Mucosa of rectum (tissue), 2 donors: ENCODE measurements at regions not wholly inside any gene's neighbourhood (a gene's known extent, or its start where the extent isn't known, plus 50 kb on each side); places are given as distances from the start of the nearest gene placed in this dataset.
"Not testable (repeated sequence)": the region's sequence is repeated elsewhere in the genome, so short reads cannot be mapped to it uniquely, and the experiment has no call there.

Source experiments
- H3K27ac ChIP-seq, 2 donors: one replicate each; pipeline ENCODE4 v1.7.0; 2013; ENCODE audit warnings: inconsistent platforms in 2 of 2, low read depth in 2 of 2, low read length in 2 of 2
- H3K27me3 ChIP-seq, 2 donors: one replicate each; pipeline ENCODE4 v1.7.0; 2013; ENCODE audit warnings: low read length in 2 of 2; ENCODE audit not compliant: control insufficient read depth in 2 of 2, insufficient read depth in 2 of 2
- H3K36me3 ChIP-seq, 2 donors: one replicate each; pipeline ENCODE4 v1.7.0; 2013; ENCODE audit warnings: low read length in 2 of 2; ENCODE audit not compliant: control insufficient read depth in 2 of 2, insufficient read depth in 2 of 2
- H3K4me1 ChIP-seq, 2 donors: one replicate each; pipeline ENCODE4 v1.7.0; 2013; ENCODE audit warnings: low read length in 2 of 2, mild to moderate bottlenecking in 1 of 2; ENCODE audit not compliant: control insufficient read depth in 2 of 2, insufficient read depth in 2 of 2
- H3K4me3 ChIP-seq, 2 donors: one replicate each; pipeline ENCODE4 v1.7.0; 2013; ENCODE audit warnings: low read length in 2 of 2
- H3K9ac ChIP-seq, 2 donors: one replicate each; pipeline ENCODE4 v1.7.0; 2013; ENCODE audit warnings: low read length in 2 of 2, low read depth in 1 of 2, mild to moderate bottlenecking in 1 of 2
- H3K9me3 ChIP-seq, 2 donors: one replicate each; pipeline ENCODE4 v1.7.0; 2013; ENCODE audit warnings: low read length in 2 of 2; ENCODE audit not compliant: control insufficient read depth in 2 of 2
- donor health status: healthy.
- donor health status: Normal muscosa, but diverticular disease.

DNA sequence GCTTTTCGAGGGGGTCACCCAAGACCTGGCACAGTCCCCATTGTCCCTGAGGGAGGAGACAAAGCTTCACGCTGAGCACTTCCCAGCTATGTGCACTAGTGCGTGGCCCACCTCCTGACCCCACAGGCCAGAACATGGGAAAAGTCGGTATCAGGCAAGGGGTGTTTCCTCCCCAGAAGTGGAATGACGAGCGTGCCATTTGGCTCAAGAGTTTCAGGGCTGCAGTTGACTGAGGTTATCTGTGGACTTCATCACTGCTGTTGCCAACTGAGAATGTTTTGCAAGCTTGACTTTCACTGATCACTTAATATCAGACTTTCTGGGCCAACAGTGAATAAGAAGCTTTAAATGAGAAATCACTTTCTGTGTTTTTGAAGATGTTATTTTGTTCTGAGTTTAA is 137.0 kb upstream of the AFDN start:
- no peaks in the 10 kb centered on the region for H3K27me3 ChIP-seq
- peaks cover 2 to 4% of the 10 kb centered on the region in 2 donors for H3K4me1 ChIP-seq
- no peak overlapping the region for H3K9ac ChIP-seq
- H3K27ac ChIP-seq = no peak overlapping the region
- no peaks in the 10 kb centered on the region for H3K9me3 ChIP-seq
- H3K36me3 ChIP-seq = no peaks in the 10 kb centered on the region
- H3K4me3 ChIP-seq = no peak overlapping the region

DNA sequence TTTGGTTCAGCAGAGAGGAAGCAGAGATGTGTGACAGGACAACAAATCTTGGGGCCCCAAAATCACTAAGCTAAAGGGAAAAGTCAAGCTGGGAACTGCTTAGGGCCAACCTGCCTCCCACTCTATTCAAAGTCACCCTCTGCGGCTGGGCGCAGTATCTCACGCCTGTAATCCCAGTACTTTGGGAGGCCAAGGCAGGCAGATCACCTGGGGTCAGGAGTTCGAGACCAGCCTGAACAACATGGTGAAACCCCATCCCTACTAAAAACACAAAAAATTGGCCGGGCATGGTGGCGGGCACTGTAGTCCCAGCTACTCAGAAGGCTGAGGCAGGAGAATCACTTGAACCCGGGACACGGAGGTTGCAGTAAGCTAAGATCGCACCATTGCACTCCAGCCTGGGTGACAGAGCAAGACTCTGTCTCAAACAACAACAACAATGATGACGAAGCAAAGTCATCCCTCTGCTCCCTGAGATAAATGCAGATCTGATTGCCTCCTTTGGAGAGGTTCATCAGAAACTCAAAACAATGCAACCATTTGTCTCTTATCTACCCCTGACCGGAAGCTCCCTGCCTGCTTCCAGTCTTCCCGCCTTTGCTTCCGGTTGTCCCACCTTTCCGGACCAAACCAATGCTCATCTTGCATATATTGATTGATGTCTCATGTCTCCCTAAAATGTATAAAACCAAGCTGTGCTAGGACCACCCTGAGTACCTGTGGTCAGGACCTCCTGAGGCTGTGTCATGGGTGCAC is 136.4 kb upstream of the AFDN start:
- not testable (repeated sequence) for H3K9me3 ChIP-seq, H3K4me3 ChIP-seq, H3K9ac ChIP-seq, H3K27me3 ChIP-seq, H3K4me1 ChIP-seq, H3K27ac ChIP-seq, H3K36me3 ChIP-seq

DNA sequence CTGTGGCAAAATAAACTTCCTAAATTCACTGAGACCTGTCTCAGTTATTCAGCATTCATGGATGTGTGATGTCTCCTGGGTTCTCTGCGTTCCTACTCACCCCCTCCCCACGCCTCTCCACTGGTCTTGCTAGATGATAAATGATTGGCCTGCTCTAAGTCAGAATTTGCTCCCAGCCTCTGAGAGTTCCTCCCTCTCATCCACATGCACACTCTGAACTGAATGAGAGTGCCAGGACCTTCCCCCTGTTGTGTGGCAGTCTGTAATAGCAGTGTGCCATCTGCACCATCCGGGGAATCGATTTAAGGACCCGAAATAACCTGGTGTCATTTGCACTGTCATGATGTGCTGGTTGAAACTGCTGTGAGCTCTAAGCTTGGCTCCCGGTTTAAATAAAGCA is 135.8 kb upstream of the AFDN start:
- Histone ChIP-seq H3K27ac (no peak overlapping the region), H3K9me3 (no peaks in the 10 kb centered on the region), H3K27me3 (no peaks in the 10 kb centered on the region), H3K4me1 (no peaks in the 10 kb centered on the region), H3K4me3 (no peak overlapping the region), H3K9ac (no peak overlapping the region), H3K36me3 (no peaks in the 10 kb centered on the region)

DNA sequence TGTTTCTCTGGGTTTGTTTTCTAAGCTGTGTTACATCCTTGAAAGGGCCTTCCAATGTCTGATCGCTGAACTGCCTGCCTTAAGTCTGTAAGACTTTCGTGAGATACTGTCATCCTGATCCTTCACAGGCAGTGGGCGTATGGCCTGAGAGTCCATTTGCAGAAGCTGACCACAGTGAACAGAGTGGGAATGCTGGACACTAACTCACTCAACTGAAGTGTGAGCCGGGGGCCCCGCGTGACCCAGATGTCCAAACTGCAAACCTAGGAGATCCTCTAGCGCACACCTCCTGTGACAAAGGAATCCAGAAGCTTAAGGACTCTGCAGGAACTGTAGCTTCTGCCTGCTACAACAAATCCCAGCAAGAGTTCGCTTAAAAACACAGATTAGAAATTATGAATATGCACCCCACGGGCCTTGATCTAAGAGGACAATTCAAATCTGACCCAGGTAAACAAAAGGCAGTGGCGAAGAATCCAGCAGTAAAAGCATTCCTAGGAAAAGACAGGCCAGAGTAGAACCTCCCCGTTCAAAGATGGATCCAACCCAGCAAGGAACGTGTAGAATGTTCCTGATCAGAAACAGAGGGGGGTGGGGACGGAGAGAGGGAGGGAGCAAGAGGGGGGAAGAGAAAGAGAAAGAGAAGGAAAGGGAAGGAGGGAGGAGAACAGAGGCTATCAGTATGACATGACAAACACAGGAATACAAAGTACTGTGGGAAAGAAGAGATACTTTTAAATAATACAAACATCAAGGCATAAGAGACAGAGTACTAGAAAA is 135.0 kb upstream of the AFDN start:
- H3K9me3 ChIP-seq = no peaks in the 10 kb centered on the region
- no peak overlapping the region for H3K9ac ChIP-seq
- H3K4me1 ChIP-seq = no peaks in the 10 kb centered on the region
- no peaks in the 10 kb centered on the region for H3K27me3 ChIP-seq
- H3K36me3 ChIP-seq = no peaks in the 10 kb centered on the region
- no peak overlapping the region for H3K27ac ChIP-seq
- no peak overlapping the region for H3K4me3 ChIP-seq

DNA sequence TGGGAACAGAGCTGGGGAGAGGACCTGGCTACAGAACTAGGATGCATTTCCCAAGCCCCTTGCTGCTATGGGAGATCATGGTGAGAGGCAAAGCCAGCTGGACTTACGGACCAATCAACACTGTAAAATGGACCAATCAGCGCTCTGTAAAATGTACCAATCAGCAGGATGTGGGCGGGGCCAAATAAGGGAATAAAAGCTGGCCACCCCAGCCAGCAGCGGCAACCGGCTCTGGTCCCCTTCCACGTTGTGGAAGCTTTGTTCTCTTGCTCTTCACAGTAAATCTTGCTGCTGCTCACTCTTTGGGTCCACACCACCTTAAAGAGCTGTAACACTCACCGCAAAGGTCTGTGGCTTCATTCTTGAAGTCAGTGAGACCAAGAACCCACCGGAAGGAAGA is 133.2 kb upstream of the AFDN start:
- H3K27ac ChIP-seq, H3K4me1 ChIP-seq, H3K36me3 ChIP-seq, H3K9me3 ChIP-seq, H3K9ac ChIP-seq, H3K27me3 ChIP-seq, H3K4me3 ChIP-seq: not testable (repeated sequence)

DNA sequence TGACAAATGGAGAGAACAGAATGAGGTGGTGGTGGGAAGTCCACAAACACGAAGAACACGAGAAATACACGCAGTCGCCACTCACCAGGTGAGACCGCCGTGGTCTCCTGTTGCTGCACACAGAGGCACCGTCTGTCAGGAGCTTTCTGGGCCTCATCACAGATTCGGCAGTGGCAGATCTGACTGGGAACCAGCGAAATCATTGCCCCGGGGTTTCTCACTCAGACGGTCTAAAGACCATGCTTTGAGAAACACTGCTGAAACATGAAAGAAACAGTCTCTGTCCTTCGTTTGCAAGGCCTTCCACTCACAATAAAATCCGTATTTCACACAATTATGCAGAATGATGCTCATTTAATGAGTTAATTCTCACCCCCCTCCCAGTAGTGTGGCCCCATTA is 130.9 kb upstream of the AFDN start:
- Histone ChIP-seq H3K27ac (no peak overlapping the region), H3K9ac (no peak overlapping the region), H3K27me3 (no peaks in the 10 kb centered on the region), H3K4me3 (no peak overlapping the region), H3K36me3 (no peaks in the 10 kb centered on the region), H3K4me1 (peaks cover 4 to 11% of the 10 kb centered on the region in 2 donors), H3K9me3 (no peaks in the 10 kb centered on the region)

DNA sequence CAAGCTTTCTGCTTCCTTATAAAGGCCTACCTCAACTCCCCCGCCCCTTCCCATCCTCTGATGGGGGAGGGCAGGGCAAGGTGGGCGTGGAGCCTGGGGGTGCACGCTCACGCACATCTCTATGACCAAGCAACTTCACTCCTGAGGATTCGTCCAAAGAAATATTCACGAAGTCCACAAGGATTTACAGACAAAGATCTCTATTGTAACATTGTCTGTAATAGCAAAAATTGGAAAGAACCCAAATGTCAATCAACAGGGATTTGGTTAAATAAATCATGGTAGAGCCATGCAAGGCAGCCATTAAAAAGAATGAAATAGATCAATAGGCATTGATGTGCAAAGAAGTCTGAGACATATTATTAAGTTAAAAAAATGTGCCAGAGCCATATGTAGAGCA is 130.4 kb upstream of the AFDN start:
- H3K27ac ChIP-seq = no peak overlapping the region
- H3K9ac ChIP-seq = no peak overlapping the region
- no peaks in the 10 kb centered on the region for H3K9me3 ChIP-seq
- no peaks in the 10 kb centered on the region for H3K36me3 ChIP-seq
- H3K4me3 ChIP-seq = no peak overlapping the region
- peaks cover 4 to 11% of the 10 kb centered on the region in 2 donors for H3K4me1 ChIP-seq
- H3K27me3 ChIP-seq = no peaks in the 10 kb centered on the region

DNA sequence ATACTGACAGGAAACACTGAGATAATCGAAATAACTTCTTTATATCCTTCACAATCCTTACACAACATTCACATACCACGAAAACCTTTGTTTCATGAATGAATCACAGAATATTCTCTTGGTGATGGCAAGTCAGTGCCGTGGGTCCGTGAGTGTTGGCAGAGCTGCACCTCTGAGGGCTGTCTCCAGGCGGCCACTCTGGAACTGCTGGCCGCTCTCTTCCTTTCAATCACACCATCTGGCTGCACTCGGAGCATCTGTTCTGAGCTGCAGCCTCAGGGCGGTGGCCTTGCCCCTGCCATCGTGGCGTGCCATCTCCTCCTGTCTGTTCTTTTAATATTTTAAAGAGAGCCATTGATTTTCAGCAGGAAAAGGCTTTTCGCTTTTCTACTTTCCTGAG is 129.4 kb upstream of the AFDN start:
- H3K9ac ChIP-seq = no peak overlapping the region
- no peak overlapping the region for H3K27ac ChIP-seq
- no peaks in the 10 kb centered on the region for H3K36me3 ChIP-seq
- H3K4me1 ChIP-seq = peaks cover 4 to 11% of the 10 kb centered on the region in 2 donors
- no peaks in the 10 kb centered on the region for H3K9me3 ChIP-seq
- no peaks in the 10 kb centered on the region for H3K27me3 ChIP-seq
- no peak overlapping the region for H3K4me3 ChIP-seq

DNA sequence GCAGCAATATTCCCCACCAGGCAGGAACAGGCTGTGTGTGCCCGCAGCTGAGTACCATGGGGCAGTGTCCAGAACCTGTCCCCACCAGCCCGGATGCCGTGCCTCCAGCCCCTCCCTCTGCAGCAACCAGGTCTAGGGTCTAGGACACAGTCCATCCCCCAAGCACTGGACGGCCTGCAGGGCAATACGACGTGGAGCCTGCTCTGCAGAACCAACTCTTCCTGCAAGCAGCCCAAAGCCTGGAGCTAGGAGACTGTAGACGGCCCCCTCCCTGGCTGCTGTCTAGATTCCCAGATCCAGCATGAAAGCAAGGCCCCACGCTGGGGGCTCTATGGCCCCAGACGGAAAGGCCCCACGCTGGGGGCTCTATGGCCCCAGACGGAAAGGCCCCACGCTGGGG is 128.2 kb upstream of the AFDN start:
- H3K9me3 ChIP-seq = no peaks in the 10 kb centered on the region
- no peak overlapping the region for H3K4me3 ChIP-seq
- H3K9ac ChIP-seq = no peak overlapping the region
- no peaks in the 10 kb centered on the region for H3K36me3 ChIP-seq
- H3K27me3 ChIP-seq = no peaks in the 10 kb centered on the region
- H3K4me1 ChIP-seq = peaks cover 4 to 11% of the 10 kb centered on the region in 2 donors
- H3K27ac ChIP-seq = no peak overlapping the region

DNA sequence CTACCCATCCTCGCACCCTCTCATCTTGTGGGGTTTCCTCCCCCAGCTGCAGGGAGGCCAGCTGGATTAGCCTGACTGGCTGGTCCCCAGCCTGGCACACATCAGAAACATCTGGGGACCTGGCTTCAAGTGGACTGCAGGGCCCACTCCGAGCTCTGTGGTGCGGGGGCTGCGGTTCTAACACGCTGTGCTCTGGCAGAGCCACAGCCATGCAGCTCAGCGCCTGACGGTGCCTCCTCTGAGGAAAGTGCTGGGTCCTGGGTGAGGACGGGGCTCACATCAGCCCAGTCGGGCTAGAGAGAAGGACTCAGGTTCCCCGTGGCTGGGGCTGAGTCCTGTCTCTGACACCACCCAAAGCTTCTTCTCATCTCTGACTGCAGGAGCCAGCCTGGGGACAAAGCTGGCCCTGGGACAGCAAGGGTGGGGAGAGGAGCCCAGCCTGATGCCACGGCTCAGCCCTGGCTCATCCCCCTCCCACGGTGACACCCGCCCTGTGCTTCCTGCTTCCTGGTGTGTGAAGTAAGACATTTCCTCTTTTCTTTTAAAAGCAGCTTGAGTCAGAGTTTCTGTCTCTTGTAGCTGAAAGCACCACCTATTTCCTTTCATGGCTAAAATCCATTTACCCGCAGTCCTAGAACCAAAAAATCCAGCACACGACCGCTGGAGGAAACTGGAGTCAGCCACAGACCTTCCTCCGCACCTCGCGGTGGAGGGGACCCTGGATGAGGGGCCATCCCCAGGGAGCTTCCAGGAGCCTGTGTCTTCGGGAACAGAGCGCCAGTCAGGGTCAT is 127.4 kb upstream of the AFDN start:
- Histone ChIP-seq H3K27me3 (no peaks in the 10 kb centered on the region), H3K9ac (peak overlapping the region; percentile 41 to 49), H3K9me3 (no peaks in the 10 kb centered on the region), H3K4me1 (peaks cover 4 to 11% of the 10 kb centered on the region in 2 donors), H3K4me3 (peak overlapping the region in 1 of 2 donors; percentile 26), H3K27ac (peak overlapping the region; percentile 48 to 67), H3K36me3 (no peaks in the 10 kb centered on the region)
